ENCODE measurements at regions not wholly inside any gene's neighbourhood (a gene's known extent, or its start where the extent isn't known, plus 50 kb on each side); places are given as distances from the start of the nearest gene placed in this dataset.

- H3K36me3 ChIP-seq (ENCODE audit: control insufficient read depth in 4 of 4, insufficient read depth in 4 of 4, low read length in 4 of 4) = no peaks in the 10 kb centered on the region
- H3K27ac ChIP-seq (ENCODE audit: low read depth in 1 of 2, low read length in 1 of 2) = no peak overlapping the region
- ATAC-seq (ENCODE audit: insufficient read depth, low FRiP score) (no peak), DNase-seq (no peak)
- WGBS, 2 donors = 96 to 98% methylated on average over 8 of the region's 8 CpGs
- peaks cover 0 to 31% (median 12%) of the 10 kb centered on the region in 5 donors for H3K4me1 ChIP-seq (ENCODE audit: control insufficient read depth in 5 of 5, insufficient read depth in 5 of 5, low read length in 5 of 5)
- H3K9ac ChIP-seq (ENCODE audit: insufficient read depth in 1 of 2, low read length in 2 of 2) = no peak overlapping the region
- TF ChIP-seq, protein P1, sequence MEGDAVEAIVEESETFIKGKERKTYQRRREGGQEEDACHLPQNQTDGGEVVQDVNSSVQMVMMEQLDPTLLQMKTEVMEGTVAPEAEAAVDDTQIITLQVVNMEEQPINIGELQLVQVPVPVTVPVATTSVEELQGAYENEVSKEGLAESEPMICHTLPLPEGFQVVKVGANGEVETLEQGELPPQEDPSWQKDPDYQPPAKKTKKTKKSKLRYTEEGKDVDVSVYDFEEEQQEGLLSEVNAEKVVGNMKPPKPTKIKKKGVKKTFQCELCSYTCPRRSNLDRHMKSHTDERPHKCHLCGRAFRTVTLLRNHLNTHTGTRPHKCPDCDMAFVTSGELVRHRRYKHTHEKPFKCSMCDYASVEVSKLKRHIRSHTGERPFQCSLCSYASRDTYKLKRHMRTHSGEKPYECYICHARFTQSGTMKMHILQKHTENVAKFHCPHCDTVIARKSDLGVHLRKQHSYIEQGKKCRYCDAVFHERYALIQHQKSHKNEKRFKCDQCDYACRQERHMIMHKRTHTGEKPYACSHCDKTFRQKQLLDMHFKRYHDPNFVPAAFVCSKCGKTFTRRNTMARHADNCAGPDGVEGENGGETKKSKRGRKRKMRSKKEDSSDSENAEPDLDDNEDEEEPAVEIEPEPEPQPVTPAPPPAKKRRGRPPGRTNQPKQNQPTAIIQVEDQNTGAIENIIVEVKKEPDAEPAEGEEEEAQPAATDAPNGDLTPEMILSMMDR (IDR thresholded peaks at IDR 0.05; ENCODE audit: control extremely low read depth, extremely low read depth) = no peak
- H3K9me3 ChIP-seq (ENCODE audit: control insufficient read depth in 4 of 4, insufficient read depth in 3 of 4, low read length in 3 of 4) = no peaks in the 10 kb centered on the region
- no peak overlapping the region for H3K4me3 ChIP-seq
- no peaks in the 10 kb centered on the region for H3K27me3 ChIP-seq (ENCODE audit: control insufficient read depth in 3 of 3, insufficient read depth in 3 of 3, low read length in 2 of 3)
These were observed 184.3 kb upstream of the NUDT6 start for GRCh38 chr4:123106747-123107146.

DNA sequence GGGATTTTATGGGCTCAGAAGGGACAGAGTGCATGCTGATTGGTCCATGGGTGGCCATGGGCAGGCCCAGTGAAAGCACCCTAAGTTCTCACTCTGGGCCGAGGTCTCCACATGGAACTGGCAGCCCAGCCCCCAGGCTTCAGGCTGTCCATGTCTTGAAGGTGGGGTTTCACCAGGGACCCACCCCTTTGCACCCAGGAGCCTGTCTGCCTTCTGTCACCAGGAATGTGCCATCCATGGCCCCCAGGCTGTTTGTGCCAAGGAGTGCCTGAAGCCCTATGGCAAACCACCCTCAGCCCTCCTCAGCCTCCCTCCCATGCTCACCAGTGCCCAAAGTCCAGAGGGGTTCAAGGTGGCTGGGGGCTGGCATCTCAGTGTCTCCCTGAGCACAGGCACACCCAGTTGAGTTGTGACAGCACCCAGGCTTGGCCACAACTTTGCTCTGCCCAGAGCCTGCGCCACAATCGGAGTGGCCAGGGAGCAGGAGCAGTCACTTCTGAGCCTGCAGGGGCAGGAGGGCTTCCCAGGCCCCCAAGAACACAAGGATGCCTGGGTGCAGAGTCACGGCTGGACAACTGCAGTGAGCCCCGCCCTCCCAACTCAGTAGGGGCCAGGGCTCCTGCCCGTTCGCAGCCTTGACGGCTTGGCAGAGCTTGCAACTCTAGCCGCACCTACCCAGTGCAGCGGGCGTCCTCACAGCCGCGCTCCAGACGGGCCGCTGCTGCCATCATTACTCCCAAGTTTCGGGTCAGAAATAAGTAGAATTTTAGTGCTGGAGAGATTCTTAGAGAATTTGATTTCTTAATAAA lies 185.3 kb upstream of the NUDT6 start:
- no peak overlapping the region for H3K27ac ChIP-seq (ENCODE audit: low read depth in 1 of 2, low read length in 1 of 2)
- TF ChIP-seq, protein P1 (IDR thresholded peaks at IDR 0.05; ENCODE audit: control extremely low read depth, extremely low read depth) = no peak
- no peaks in the 10 kb centered on the region for H3K27me3 ChIP-seq (ENCODE audit: control insufficient read depth in 3 of 3, insufficient read depth in 3 of 3, low read length in 2 of 3)
- H3K4me3 ChIP-seq = no peak overlapping the region
- WGBS, 2 donors = 95% methylated on average over 16 of the region's 16 CpGs
- H3K9me3 ChIP-seq (ENCODE audit: control insufficient read depth in 4 of 4, insufficient read depth in 3 of 4, low read length in 3 of 4) = no peaks in the 10 kb centered on the region
- no peak for ATAC-seq (ENCODE audit: insufficient read depth, low FRiP score)
- no peaks in the 10 kb centered on the region for H3K36me3 ChIP-seq (ENCODE audit: control insufficient read depth in 4 of 4, insufficient read depth in 4 of 4, low read length in 4 of 4)
- H3K4me1 ChIP-seq (ENCODE audit: control insufficient read depth in 5 of 5, insufficient read depth in 5 of 5, low read length in 5 of 5) = peaks cover 0 to 31% (median 12%) of the 10 kb centered on the region in 5 donors
- DNase-seq = no peak
- H3K9ac ChIP-seq (ENCODE audit: insufficient read depth in 1 of 2, low read length in 2 of 2) = no peak overlapping the region

GRCh38 chr4:123109139-123109538 lies 186.7 kb upstream of the NUDT6 start:
- no peak for ATAC-seq (ENCODE audit: insufficient read depth, low FRiP score)
- H3K27me3 ChIP-seq (ENCODE audit: control insufficient read depth in 3 of 3, insufficient read depth in 3 of 3, low read length in 2 of 3) = no peaks in the 10 kb centered on the region
- TF ChIP-seq, protein P1 (IDR thresholded peaks at IDR 0.05; ENCODE audit: control extremely low read depth, extremely low read depth) = no peak
- H3K4me3 ChIP-seq = no peak overlapping the region
- H3K4me1 ChIP-seq (ENCODE audit: control insufficient read depth in 5 of 5, insufficient read depth in 5 of 5, low read length in 5 of 5) = peaks cover 0 to 44% (median 12%) of the 10 kb centered on the region in 5 donors
- peak in 2 of 3 donors; percentile 49 to 60 for DNase-seq
- H3K9me3 ChIP-seq (ENCODE audit: control insufficient read depth in 4 of 4, insufficient read depth in 3 of 4, low read length in 3 of 4) = peaks cover 0 to 5% (median 0%) of the 10 kb centered on the region in 4 donors
- H3K9ac ChIP-seq (ENCODE audit: insufficient read depth in 1 of 2, low read length in 2 of 2) = no peak overlapping the region
- no peak overlapping the region for H3K27ac ChIP-seq (ENCODE audit: low read depth in 1 of 2, low read length in 1 of 2)
- 93% methylated on average over 2 of the region's 2 CpGs for WGBS, 2 donors
- H3K36me3 ChIP-seq (ENCODE audit: control insufficient read depth in 4 of 4, insufficient read depth in 4 of 4, low read length in 4 of 4) = no peaks in the 10 kb centered on the region
